CD4-positive, alpha-beta T cell treated with Interleukin-12 subunit alpha and Interleukin-12 subunit beta, for 1 hour (primary cell): ENCODE measurements at regions not wholly inside any gene's neighbourhood (a gene's known extent, or its start where the extent isn't known, plus 50 kb on each side); places are given as distances from the start of the nearest gene placed in this dataset.

ENCODE experiments used
- DNase-seq: peaks from one replicate; pipeline ENCODE4 v3.0.0-alpha.2; 2020

DNA sequence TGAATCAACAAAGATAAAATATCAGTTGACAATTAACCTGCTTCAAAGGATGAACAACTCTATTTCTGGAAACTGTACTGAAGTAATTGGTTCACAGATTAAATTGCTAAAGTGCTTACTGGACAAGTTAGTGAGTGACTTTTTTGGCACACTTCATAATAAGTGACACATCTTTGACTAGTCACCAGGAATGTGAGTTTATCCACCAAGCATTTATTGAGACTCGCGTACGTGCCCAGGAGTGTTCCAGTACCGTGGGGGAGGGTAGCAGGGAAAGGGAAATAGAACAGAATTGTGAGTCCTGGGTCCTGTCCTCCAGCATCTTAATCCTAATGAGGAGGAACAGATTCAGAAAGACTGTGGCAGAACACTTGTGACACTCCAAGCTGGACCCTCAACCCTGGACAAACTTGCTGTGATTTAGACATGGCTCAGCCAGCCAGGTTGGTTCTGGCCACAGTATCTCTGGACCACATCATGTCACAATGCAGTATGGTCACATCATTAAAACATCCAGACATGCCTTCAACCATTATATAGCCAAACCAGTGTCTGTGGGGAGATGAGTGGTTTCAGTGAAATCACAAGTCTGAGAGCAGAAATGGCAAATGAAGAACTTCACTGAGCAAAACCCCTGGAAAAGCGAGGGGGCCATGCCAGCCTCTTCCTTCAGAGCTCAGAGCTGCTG, 623.1 kb downstream of the BNC2 start:
- no peak for DNase-seq

DNA sequence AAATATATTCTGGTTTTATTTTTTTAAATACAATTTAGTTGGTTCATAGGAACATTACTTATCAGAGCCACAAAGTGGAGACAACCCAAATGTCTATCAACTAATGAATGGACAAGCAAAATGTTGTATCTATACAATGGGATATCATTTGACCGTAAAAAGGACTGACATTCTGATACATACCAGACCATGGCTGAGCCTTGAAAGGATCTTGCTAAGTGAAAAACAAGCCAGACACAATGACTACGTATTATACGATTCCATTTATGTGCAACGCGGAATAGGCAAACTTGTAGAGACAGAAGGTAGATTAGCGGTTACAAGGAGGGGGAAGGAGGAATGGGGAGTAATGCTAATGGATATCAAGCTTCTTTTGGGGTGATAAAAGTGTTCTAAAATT, 621.6 kb downstream of the BNC2 start:
- no peak for DNase-seq

DNA sequence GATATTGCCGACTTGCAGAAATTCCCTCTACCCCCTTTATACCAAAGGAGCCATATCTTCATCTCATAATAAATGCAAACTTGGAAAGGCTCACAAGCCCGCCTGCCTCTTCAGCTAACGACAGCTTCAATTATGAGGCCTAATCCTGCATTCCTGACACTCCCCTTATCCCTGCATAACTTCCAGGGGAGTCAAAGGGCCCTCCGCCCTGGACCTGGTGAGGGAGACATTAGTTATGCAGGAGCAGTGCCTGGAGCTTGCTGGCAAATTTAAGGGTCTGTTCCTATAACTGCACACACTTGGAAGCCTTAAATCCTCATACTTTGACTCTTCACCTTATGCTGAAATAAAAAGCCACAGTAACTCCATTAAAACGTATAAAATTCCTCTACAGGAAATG, 617.9 kb downstream of the BNC2 start:
- no peak for DNase-seq

DNA sequence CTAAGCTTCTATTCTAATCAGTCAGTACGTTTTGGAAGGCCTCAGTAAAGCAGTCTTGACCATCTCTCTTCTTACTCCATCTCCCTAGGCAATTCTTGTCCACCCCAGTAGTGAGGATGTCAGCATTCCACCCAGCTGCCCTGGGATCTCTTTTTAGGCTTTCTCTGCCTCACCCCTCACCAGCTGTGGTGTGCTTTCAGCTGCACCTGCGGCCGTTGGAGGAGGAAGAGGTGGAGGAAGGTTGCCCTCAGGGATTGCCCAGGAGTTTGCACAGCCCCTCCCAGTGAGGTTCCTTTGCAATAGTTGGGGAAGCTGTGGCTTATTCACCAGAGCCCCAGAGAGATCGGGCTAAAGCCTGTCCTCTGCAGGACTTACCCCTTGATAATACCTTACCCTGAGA, 615.8 kb downstream of the BNC2 start:
- no peak for DNase-seq

DNA sequence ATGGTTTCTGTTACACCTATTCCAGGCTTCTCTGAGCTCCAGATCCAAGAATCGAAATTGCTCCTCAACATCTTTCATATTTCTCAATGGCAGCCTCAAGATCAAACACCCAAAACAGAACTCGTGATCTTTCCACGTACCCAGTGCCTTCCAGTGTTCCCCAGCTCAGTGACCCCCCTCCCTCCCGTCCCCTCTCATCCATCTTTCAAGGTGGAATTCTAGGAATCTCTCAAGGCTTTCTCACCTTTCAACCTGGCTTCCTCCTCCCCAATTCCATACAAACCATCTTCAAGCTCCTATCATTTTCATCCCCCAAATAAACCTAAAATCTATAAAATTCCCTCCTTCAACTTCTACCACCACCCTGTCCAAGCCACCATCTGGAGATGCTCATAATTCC, 615.3 kb downstream of the BNC2 start:
- no peak for DNase-seq

DNA sequence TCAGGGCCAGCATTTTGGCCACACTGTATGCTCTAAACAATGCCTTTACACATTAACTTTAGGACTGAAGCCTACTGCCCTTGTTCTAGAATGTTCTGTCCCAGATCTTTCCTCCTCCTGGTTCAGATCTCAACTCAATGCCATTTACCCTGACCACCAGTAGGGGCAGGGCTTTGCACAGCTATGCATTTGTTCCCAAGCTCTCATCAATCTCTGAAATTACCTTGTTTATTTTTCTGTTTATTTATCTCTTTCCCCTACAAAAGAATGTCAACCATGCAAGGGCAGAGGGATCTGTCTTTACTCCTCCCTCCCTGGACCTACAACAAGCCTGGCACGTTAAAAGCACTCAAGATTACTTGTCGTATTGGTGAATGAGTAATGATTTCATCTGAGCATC, 612.9 kb downstream of the BNC2 start:
- DNase-seq: no peak

DNA sequence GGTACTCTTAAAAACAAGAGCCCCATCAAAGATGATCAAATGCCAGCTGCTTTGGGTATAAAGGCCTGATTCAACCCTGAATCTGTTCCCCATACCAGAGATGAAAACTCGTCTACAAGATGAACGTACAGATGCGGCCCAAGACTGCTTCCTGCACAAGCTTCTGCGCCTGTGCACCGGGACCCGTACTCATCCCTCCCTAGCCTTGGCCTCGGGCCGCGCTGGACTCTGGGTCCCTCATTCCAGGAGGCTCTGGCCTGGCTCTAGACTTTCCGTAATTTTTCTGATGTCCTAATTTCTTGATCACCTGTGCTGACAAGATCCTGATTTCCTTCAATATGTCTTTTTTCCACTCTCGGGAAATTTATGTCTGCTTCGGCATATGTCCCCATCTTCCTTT, 612.3 kb downstream of the BNC2 start:
- no peak for DNase-seq

DNA sequence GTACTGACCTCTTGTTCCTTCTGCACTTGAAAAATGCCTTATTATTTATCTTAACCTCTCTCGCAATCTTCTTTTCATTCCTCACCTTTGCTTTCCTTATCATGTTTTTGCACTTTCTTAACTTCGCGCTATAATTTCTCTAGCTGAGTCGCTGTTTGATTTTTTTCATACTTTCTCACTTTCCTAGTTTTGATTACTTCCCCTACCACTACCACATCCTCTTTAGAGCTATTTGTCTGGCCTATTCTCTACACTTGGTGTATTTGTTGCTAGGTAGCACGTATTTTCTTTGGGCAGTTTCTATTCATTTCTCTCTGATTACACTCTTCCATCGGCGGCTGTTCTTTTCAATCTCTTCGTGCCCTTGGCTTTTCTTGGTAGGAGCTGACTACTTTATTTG, 611.8 kb downstream of the BNC2 start:
- no peak for DNase-seq

DNA sequence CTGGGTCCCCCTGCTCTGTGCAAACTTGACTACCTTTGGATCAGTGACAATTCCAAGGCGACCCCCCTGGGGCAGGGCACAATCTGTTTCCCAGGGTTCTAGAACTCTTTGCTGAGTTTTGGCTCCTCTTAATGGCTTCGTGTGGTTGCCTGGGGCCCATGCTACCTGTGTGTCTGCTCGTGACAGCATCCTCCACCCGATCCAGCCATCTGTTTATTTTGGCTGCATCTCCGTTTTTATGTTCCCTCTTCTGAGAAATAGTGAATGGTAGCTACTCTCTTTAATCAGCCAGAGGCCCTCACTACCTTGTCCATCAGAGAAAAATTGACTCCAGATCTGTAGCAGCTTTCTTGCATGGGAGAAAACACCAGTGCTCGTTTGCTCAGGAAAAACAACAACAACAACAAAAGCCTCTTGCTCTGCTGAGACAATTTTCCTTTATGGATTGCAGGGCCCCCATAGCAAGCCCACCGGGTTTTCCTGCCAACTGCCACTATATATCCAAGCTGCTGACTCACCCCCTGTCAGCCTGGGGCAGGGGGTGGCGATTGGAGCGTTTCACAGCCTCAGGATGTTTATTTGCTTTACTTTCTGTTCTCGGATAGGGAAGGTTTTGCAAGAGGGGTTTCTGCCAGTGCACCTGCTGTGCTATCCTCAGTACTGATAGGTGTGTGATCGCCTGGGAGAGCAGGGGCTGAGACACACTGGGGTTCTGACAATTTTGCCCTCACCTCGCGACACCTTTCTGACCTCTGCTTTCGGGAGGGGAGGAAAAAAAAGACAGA, 607.8 kb downstream of the BNC2 start:
- no peak for DNase-seq

DNA sequence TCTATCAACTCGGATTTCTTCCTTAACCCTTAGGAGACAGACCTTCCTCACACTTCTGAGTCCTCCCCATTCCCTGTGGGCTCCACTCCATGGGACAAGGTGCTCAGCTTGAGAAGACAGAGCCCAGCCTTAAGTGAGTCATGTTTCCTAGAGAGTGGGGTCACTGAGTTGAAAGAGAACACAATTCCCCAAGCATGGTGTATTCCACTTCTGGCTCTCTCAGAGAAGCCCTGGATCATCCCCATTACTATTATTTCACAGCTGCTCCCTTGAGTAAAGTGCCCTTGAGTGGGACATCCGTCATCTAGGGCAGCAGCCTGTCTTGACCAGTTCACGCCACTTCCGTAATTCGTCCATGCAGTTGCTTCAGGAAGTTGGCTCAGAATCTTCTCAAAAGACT, 604.8 kb downstream of the BNC2 start:
- DNase-seq: no peak

DNA sequence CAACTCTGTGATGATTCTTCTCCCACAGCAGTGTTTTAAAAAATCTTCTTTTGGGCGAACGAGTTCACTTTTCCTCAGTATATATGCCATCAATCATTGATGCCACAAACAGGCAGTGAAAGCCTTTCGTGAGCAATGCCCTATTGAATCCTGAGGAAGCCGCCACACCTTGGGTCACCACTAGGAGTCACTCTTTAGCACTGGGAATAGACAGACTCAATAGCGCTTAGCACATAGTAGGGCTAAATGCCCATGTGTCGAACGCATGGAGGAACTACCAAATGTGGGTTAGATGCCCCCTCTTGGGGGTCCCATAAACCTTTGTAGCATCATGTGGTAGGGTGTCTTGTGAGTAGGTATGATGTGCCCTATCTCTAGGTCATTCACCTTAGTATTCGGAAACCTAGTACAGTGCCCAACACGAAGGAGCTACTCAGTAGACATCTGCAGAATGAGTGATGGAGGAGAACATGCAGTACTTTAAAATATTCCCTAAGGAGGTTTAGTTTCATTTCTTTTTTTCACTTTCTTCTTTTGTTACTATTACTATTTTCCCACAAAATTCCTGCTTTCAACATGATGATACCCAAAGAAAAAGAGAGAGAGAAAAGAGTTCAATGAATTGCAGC, 603.7 kb downstream of the BNC2 start:
- no peak for DNase-seq

DNA sequence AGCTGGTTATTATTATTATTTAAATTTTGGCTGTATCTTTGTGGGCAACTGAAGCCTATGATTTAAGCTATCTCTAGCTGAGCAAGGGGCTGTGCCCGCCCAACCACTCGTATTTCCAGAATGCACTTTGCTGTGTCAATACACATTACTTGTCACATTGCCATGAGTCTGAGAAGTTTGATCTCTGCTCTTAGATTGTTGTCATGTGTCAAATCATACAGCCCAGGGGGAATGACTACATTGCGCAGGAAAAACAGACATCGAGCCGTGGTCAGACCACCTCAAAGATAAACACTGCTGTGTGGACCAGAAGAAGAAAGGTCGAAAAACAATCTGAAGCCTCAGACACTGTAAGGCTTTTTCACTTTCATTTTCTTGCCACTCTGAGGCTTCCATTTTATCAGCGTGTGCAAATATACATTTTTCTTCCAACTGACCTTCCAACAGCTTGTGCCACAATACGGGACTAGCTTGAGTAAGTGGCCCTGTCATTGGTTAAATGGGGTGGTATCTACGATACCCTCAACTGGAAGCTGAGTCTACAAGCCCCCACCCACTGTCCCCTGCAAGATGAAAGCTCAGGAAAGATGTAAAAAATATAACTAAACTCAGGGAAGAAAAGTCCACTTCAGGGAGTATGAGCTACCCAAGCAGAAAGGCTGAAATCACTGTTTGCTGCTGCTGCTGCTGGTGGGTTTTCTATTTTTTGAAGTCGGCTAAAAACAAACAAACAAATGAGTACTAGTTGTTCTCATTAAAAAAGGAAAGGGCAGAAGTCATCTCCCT, 603.0 kb downstream of the BNC2 start:
- DNase-seq: no peak

DNA sequence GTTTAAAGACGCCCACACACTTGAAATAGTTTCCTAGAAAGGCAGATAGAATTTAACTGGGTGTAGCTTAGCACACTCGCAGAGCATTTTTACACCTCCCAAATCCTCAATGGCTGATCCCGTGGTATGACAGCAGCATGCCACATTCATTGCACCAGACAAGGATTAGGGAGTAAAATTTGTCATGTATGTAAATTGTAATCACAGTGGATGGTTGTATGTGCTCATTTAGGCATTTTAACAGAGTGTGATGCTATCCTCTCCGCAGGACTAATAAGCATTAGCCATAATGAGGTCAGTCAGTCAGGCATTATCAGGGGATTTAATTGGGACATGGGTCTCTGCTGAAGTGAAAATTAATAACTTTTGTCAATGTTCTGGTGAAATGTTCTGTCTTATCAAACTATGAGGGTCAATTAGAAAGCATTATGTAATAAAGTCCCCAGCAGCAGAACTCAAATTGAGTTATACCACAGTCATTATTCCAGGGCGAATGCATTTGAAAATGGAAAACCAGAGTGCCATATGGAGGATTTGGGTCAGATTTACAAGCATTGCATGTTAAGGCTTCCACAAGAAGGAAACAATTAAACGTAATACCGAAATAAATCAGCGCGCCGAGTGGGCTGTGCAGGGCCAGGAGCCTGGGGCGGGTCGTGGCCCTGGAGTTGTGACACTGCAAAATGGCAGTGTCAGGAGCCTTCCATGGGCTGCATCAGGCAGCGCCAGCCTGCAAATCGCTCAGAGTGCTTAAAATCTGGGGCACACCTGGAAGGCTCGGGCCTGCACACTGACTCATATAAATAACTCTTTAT, 602.2 kb downstream of the BNC2 start:
- DNase-seq: no peak

DNA sequence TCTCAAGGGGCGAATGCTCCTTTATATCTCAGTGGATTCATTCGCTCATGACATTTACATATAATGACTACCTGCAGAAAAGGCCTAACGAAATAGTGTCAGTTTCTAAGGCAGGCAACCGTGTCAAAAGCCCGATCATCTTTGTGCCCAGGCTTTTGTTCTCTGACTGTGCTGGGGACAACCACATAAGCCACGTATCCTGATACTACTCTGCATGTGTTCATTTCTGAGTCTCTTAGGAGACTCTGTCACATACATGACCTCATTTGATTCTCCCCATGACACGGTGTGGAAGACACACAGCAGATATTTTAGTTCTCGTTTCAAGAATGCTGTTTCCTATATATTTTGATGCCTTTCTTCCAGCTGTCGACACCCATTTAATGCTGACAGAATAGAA, 598.5 kb downstream of the BNC2 start:
- DNase-seq: no peak

DNA sequence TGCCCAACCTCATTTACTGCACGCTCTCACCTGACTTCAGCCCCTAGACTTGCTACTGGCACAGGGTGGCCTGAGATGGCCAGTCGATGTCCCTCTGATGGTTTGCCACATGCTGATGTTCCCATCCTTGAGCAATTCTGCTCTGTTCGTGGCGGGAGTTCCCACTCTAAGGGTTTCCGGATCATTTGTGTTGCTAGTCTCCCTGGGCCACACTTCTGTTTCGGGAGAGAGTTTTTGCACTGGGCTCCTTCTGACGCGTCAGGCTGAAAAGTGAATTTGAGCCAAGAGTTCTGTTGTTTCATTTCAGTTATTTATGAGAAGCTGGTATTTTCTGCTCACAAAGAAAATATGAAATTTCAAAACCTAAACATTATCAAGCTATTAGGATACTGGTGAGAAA, 597.7 kb downstream of the BNC2 start:
- DNase-seq: no peak

DNA sequence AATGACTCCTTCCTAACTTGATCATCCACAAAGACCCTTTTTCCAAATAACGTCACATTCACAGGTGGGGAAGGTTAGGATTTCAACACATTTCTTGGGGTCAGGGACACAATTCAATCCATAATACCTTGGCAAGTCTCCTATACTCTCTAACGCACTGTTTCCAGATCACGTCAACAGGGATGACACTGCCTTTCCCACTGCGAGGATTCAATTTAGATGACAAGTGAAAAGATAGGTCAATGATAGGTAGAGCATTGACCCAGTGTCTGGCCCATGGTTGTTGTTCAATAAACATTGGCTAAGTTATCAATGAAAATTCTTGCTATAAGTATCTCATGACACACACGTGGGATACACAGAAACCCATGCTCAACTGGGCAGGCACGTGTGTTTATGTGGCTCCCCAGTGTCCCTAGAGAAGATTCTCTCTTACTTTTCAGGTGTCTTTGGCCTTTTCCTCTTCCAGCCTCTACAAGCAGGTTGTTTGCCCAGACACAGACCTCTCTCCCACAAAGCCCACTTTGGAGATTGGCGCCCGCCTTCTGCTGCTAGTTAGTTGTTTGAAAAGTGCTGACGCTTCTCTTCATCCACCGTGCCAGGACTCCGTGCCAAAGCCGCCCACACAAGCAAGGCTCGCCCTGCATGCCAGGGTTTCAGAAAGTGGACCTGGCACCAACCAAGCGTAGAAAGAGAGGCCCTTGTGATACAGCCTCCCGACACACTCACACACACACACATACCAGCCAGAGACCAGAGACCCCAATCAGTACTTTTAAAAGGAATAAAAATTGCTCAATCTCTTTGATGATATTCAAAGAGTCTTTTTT, 594.5 kb downstream of the BNC2 start:
- no peak for DNase-seq

DNA sequence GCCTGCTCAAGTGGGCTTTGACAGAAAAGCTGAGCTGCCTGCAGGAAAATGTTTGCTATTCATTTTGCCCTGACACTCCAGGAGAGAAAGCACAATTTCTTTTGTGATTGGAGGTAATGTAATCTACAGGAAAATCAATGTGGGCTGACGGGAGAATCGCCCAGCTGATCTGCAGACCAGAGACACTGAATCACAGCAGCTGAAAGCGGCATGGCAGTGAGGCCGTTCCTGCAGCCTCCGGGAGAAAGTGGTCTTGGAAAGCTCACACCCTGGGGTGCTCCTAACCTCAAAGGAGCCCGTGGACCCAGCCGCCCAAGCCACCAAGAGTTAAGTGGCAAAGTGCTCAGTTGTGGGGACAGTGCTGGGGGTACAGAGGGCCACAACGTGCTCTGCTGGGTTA, 593.6 kb downstream of the BNC2 start:
- no peak for DNase-seq

DNA sequence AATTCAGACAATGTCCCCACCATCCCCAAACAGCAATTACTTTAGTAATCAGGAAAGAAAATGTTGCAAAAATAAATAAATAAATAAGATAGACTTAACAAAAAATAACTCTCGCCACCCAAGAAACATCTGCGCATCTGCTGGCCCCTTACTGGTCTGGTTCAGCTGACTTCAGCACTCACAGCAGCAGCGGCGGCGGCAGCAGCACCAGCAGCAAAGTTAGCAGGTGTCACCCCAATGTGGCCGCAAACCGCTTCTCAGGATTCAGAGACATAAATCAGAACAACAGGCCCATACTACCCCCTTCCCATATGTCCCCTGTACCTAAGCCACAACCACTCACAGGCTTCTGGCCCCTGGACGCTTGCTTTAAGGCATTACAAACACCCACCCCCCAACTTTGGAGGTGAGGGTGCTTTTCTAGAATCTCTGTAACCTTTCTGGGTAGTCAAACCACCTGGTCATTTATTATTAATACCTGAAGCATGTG, 593.0 kb downstream of the BNC2 start:
- DNase-seq: no peak

DNA sequence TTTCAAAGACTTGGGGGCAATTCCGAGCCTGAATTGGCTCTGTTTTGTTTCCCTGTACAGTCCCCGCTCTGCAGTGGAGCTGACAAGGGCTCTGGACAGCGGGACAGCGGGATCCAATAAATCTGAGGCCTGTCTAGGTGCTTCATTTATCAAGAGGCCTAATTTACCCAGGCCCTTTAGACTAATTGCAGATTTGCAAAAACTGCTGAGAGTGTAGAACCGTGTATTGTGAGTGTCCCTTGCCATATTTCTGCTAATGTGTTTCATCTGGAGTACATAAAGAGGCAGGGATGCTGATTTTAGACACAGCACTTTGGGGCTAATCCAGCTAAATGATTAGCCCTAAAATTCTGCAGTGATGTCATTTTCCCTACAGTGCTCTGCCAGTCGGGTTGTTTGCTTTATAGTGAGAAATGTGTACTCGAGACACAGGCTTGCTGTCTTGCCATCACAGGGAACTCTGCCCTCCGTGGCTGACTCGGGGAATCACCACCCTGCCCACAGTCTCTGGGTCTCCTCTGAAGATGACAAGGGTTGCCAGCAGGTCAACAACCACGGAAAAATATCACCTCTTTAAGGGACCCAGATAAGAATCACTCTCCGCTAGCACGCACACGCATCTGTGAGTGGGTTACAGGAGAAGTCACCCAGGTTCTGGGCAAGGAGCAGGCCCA, 592.0 kb downstream of the BNC2 start:
- DNase-seq: no peak

DNA sequence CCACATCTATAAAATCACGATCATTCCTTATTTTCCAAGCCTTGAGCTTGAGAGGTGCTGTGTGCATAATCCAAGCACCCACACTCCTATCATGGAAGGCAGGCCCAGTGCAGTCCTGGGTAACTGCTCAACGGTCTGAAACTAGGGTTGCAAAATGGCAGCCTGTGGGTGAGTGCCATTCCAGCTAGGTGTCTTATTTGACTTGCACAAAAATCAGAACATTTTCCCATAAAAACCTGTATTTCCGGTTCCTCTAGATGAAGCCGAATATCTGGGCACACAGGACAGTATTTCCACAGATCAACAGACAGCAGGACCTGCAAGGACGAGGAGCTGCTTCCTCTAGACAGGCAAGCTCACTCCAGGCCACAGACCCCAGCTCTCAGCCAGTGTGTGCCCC, 588.8 kb downstream of the BNC2 start:
- DNase-seq: no peak

DNA sequence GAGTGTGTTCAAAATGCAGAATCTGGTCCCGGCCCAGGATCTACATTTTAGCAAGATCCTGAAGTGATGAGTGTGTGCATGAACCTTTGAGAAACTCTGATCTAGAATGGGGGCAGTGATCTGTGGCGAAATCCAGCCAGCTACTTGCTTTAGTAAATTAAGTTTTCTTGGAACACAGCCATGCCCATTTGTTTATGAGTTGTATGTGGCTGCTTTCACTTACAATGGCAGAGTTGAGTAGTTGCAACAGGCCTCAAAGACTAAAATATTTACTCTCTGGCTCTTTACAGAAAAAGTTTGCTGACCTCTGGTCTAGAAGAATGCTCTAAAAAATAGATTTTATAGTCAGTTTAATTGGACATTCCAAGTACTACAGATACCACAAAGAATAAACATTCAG, 588.3 kb downstream of the BNC2 start:
- DNase-seq: no peak
